ENCODE measurements at regions not wholly inside any gene's neighbourhood (a gene's known extent, or its start where the extent isn't known, plus 50 kb on each side); places are given as distances from the start of the nearest gene placed in this dataset.

GRCh38 chrX:110558406-110558805 is 199.8 kb downstream of the RTL9 start:
- Histone ChIP-seq H4K8ac (replicated peaks; ENCODE audit: insufficient read length, low read depth, low read length) (no peak overlapping the region), H3K23ac (ENCODE audit: insufficient read length, low read depth, low read length) (no peak overlapping the region), H3K4ac (ENCODE audit: low read depth, low read length) (no peak overlapping the region), H2BK5ac (ENCODE audit: insufficient read length, low read length) (no peak overlapping the region), H2BK20ac (ENCODE audit: low read depth, low read length, poor library complexity, severe bottlenecking) (no peak overlapping the region), H3K79me1 (ENCODE audit: insufficient read depth, low read depth, low read length, poor library complexity, severe bottlenecking) (no peaks in the 10 kb centered on the region), H3K9me3 (ENCODE audit: control insufficient read depth, low read depth, low read length) (no peaks in the 10 kb centered on the region), H3K4me1 (ENCODE audit: insufficient read depth, low read length) (no peaks in the 10 kb centered on the region), H3K27ac (ENCODE audit: insufficient read length, low read depth, low read length) (no peak overlapping the region), H2BK15ac (ENCODE audit: low read depth, low read length) (no peak overlapping the region), H3K9ac (ENCODE audit: extremely low read depth, insufficient read length, low read length) (no peak overlapping the region), H4K5ac (ENCODE audit: insufficient read length, low read depth, low read length) (no peak overlapping the region), H2BK120ac (ENCODE audit: low read depth, low read length, poor library complexity, severe bottlenecking) (no peak overlapping the region), H2BK12ac (ENCODE audit: insufficient read length, low read depth, low read length) (no peak overlapping the region), H3K23me2 (ENCODE audit: insufficient read length, low read depth, low read length, poor library complexity, severe bottlenecking) (no peaks in the 10 kb centered on the region), H2AFZ (ENCODE audit: low read length) (no peak overlapping the region), H4K20me1 (ENCODE audit: control insufficient read depth, insufficient read depth, insufficient read length) (no peaks in the 10 kb centered on the region), H3K18ac (ENCODE audit: insufficient read length, low read depth, low read length) (no peak overlapping the region), H3K27me3 (ENCODE audit: insufficient read depth, low read length) (no peaks in the 10 kb centered on the region), H3T11ph (ENCODE audit: low read length) (no peak overlapping the region), H3K14ac (ENCODE audit: insufficient read depth, low read length) (no peak overlapping the region), H2AK5ac (ENCODE audit: insufficient read length, low read length) (no peak overlapping the region), H3K4me2 (ENCODE audit: insufficient read depth, insufficient read length, low read length) (no peak overlapping the region), H3K56ac (ENCODE audit: insufficient read length, low read depth, low read length) (no peak overlapping the region), H3K79me2 (ENCODE audit: insufficient read depth, low read length) (no peaks in the 10 kb centered on the region), H4K91ac (ENCODE audit: insufficient read length, low read depth, low read length) (no peak overlapping the region)
- Mint-ChIP-seq H3K9me3 (peaks cover 18 to 37% of the 10 kb centered on the region in 2 experiments), H3K4me1 (no peaks in the 10 kb centered on the region), H3K27me3 (ENCODE audit: low read depth) (peaks cover 5% of the 10 kb centered on the region; the same call in 1 of the 2 replicates), H3K36me3 (ENCODE audit: insufficient read depth in 1 of 3, low read depth in 3 of 3) (peaks cover 2 to 36% (median 13%) of the 10 kb centered on the region in 3 experiments; a peak in 6 of 7 replicates), H3K4me3 (no peak overlapping the region), H3K27ac (no peak overlapping the region)
- TF ChIP-seq, protein P1, sequence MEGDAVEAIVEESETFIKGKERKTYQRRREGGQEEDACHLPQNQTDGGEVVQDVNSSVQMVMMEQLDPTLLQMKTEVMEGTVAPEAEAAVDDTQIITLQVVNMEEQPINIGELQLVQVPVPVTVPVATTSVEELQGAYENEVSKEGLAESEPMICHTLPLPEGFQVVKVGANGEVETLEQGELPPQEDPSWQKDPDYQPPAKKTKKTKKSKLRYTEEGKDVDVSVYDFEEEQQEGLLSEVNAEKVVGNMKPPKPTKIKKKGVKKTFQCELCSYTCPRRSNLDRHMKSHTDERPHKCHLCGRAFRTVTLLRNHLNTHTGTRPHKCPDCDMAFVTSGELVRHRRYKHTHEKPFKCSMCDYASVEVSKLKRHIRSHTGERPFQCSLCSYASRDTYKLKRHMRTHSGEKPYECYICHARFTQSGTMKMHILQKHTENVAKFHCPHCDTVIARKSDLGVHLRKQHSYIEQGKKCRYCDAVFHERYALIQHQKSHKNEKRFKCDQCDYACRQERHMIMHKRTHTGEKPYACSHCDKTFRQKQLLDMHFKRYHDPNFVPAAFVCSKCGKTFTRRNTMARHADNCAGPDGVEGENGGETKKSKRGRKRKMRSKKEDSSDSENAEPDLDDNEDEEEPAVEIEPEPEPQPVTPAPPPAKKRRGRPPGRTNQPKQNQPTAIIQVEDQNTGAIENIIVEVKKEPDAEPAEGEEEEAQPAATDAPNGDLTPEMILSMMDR (conservative IDR thresholded peaks at IDR 0.05): no peak
- no CpG with 5 or more reads among the region's 16 CpGs for WGBS (ENCODE audit: extremely low coverage, insufficient read length, low lambda C conversion rate)
- DNase-seq: no peak

Data from H9 (cell line).